SKM-1 treated with dmso at 0.1 percent for 144 hours (cell line): ENCODE measurements at regions not wholly inside any gene's neighbourhood (a gene's known extent, or its start where the extent isn't known, plus 50 kb on each side); places are given as distances from the start of the nearest gene placed in this dataset.
"Not testable (repeated sequence)": the region's sequence is repeated elsewhere in the genome, so short reads cannot be mapped to it uniquely, and the experiment has no call there.

Experiments
- DNase-seq: peaks from one replicate; lab custom pipeline; 2025; ENCODE audit not compliant: unreplicated experiment; lab: John Stamatoyannopoulos, UW

DNA sequence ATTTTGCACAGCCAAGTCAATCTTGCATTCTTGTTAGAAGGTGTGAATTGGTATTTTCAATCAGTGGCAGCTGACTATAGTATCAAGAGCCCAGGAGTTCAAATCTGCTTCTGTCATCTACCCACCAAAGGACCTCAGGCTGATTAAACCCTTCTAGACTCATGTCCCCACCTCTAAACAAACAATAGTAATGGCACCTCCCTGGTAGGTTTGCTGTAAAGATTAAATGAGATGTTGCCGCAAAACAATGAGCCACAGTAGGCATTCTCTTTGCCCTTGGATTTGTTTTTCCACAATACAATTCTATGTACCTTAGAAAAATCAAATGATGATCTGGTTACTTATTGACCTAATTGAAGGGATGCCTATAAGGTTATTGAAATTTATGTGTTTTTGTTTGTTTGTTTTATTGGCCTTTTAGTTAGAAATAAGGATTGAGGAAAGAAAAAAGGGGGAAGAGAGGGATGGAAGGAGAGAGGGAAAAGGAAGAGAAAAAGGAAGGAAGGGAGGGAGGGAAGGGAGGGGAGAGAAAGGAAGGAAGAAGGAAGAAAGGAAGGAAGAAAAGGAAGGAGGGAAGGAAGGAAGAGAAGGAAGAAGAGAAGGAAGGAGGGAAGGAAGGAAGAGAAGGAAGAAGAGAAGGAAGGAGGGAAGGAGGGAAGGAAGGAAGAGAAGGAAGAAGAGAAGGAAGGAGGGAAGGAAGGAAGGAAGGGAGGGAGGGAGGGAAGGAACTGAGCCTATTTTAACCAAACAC lies 110.7 kb downstream of the ETS2 start:
- no peak for DNase-seq

DNA sequence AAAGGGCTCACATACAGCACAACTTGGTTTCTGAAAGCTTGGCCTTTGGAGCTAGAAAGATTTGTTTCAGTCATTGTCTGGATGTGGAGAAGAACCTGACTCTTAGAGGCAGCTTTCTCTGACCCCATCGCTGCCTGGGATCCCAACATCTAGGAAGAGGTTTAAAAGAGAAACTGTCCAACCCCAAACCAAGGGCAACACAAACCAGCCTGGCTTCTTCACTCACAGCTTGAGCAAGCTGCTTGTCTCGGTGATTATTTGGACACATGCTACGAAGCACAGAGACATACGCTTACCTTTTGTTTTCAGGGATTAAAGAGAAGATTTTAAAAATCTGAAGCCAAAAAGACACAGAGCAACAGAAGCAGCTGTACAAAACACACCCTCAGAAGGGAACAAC lies 109.8 kb downstream of the ETS2 start:
- no peak for DNase-seq

DNA sequence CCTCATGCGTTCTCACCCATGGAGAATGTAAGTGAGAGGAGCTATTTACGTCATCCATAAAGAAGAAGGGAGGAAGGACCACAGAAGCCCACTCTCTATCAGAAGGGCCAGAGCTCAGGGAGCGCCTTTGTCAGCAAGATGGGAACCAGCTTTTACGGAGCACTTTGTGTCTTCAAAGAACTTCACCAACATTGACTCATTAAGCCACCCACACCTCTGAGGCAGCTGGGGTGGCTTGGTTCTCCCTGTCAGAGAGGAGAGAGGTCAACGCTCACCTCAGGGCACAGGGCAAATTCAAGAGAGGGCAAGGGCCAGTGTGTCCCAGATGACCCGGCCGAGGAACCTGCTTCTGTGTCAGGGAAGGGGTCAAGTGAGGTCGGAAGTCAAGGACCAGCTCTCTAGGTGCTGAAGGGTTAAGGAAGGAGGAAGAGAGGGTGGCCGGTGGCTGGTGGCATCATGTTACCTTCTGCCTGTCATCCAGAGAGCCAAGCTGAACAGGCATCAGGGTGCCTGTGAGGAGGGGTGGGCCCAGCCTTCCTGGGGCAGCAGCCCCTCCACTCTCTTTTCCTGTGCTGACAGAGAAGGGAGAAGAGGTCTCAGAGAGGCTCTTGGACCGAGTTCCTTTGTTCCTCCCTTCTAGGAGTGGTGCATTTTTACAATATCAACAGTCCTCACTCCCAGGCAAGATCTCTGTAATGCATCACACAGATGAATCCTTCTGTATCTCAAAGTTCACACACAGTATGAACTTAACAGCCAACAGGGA lies 109.0 kb downstream of the ETS2 start:
- DNase-seq: no peak

DNA sequence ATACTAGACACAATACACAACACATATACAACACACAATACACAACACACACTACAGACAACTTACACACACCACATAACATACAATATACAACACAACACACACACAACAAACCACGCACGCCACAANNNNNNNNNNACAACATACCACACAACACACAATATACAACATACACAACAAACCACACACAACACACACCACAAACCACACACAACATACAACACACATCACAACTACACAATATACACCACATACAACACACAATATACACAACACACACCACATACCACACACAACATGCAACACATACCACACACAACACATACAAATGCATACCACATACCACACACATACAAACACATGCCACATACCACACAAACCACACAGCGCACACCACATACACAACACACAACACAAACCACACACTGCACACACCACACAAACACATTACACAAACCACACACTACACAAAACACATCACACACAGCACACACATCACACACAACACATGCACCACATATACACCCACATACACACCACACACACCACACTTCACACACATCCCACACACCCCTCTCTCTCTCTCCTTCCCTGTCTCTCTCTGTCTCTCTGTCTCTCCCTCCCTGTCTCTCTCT lies 108.3 kb downstream of the ETS2 start:
- DNase-seq: no peak

DNA sequence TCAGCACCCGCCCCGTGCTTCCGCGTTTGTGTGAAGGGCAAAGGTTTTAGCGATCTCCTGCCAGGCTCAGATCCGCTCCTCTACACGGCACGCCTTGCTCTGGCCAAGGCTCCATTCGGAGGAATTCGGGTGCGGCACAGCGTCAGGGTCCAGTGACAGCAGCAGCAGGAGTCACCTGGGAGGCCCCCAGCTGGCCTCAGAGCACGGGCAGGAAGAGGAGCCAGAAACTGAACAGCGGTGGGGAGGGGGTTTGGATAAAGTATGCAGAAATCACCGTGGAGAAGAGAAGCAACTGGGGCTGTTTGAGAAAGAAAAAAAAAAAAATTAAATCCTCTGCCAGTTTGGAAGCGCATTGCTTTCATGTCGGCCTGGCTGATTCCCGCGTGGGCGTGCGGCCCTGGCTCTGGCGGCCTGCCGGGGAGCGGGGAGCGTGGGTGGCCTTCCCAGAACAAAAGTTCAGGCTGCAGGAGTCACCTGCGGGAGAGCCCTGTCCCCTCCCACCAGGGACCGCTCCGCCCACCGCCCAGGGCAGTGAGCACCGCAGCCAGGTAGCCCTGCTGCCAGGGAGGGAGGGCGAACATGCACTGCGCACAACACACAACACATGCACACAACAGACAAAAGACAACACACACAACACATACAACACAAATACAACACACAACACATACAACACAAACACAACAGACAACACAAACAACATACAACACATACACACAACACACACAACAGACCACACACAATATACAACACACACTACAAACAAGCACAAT lies 107.6 kb downstream of the ETS2 start:
- no peak for DNase-seq

DNA sequence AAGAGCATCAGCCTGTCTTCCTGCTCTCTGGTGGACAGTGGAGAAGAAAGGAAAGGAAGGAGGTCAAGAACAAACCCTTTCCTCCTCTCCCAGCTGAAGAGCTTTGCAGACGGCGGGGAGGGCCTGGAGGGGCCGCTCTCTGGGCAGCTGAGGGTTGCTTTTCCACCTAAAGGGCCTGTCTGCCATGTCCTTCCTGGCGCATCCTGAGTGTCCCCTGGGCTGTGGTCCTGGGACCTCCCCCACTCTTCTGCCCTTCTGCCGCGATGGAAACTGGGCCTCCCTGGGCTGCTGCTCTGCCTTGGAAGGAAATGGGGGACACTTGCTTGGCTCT lies 107.0 kb downstream of the ETS2 start:
- no peak for DNase-seq

DNA sequence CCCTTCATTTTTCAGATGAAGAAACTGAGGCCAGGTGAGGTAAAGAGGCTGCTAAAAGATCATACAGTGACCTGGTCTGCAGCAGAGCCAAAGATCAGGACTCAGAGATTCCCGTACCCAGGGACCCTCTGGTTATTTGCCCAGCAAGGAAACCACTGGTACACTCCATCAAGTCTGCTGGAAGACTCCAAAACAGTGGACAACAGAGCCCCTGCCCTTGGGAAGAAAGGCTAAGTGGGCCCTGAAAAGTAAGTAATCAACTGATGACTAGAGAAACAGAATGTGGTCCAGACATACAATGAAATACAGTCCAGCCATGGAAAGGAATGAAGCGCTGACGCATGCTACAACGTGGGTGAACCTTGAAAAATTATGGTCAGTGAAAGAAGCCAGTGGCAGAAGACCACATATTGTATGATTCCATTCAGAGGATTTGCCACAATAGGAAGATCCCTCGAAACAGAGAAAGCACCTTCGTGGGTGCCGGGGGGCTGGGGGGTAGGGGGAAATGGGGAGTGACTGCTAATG lies 106.4 kb downstream of the ETS2 start:
- DNase-seq: no peak

DNA sequence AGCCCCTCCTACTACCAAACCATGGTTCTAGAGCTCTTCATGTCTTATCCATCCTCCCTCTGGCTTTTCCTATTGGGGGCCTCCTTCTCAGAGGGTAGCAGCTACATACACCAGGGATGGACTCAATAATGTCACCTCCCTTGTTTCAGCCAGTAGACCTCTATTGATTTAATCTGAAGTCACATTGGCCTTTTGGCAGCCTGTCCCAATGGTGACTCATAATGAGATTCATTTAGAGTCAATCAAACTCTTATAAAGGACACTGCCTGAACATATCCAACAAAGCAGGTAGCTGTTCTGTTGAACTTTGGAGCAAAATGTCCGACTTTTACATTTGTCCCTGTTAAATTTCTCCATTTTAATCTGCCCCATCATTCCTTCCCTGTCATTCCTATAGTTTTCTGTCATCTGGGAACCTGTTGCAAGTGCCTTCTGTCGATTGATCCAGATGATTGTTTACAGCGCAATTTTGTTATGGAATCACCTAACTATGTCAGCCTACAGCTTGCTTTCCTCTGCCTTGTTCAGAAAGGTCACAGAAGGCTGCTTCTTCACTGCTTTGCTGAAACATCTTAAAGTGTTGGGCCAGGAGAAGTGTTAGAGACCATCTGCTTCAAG lies 105.9 kb downstream of the ETS2 start:
- DNase-seq: no peak

DNA sequence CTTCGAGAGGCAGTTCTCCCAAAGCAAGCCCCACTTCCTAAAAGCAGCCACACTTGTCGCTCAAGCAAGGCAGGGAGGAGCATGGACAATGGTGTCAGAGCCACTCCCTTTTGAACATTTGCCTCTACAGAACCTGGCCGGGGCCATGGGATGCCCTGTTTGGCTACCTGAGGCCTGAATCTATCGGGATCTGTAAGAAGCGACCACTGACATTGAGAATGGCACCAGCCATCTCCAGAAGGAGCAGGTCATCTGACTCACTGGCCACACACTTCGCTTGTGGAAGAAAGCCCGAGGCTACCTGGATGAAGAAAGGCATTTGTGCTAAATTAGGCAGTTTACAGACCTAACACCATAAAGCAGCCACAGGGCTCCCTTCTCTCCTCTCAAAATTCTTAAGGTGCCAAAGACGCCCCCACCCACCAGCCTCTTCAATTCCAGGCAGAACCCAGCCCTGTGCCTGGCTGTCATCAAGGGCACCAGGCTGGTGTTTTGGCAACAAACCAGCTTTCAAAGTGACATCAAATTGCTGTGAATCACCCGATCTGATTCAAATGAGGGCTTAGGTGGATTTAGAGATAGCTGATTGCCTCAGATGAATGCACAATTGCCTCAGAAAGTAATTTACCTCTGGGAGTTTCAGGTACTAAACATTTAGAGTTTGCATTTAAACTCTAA lies 104.8 kb downstream of the ETS2 start:
- no peak for DNase-seq

DNA sequence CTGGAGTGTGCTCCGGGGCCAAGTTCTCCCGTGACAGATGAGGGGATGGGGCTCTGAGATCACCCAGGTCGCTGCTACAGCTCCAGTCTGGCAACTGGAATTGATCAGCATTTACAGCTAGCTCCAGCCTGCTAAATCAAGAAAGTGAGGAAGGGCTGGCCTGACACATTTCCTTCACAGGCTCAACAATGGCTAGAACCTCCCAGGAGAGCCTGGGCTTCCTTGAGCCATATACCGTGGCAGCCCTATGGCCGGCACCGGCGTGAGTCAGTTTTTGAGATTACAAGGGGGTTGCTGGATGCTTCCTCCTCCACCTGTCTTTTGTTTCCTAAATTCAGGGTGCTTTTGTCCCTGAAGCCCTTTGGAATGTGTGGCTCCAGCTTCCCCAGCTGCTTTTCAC lies 104.2 kb downstream of the ETS2 start:
- DNase-seq: no peak

DNA sequence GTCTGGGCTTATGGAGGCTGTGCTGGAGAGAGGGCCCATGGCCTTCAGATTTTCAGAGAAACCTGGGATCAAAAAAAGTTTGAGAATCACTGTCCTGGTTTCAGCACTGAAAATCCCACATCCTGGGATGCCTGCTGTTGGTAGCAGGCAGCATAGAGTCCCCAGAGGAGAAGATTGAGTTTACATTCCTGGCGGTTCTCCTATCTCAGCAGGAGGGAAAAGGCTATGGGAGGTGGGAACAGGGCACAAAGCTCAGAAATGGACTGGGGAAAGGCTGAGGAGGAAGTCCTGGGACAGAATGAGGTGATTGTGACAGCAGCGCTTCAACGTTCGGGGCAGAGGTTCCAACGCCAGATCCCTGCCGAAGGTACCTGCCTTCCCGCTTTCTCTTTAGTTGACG lies 103.4 kb downstream of the ETS2 start:
- no peak for DNase-seq

DNA sequence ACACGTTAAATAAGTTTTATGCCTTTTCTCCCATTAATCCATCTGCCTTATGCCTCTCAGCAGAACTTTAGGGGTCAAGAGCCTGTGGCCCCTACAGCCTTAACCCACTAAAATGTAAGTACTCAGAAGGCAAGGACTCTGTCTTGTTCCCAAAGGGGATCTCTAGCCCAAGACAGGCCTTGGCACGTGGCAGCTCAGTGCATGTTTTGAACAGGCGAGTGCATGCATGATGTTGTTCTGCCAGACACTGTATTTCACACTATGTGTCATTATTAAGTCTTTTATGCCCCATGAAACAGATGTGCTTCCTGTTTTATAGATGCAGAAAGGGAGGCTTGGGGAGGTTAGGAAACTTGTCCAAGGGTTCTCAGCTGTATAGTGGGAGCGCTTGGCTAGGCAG lies 102.8 kb downstream of the ETS2 start:
- no peak for DNase-seq

DNA sequence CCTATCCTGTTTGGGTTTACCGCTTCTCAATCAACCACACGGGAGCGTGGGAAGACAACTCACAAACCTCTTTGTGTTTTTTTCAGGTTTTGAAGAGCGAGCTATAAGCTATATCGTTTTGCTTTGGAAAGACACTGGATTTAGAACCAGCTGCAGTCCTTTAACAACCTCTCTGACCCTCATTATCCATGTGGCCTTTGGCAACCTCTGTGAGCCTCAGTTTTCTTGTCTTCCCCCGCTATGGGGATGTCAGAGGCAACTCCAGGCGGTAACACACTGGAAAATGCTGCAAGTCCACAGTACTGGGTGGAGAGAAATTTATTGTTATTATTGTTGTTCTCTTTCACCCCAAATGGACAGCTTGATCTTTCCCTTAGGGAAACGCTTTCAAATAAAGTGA lies 100.0 kb downstream of the ETS2 start:
- DNase-seq: no peak

DNA sequence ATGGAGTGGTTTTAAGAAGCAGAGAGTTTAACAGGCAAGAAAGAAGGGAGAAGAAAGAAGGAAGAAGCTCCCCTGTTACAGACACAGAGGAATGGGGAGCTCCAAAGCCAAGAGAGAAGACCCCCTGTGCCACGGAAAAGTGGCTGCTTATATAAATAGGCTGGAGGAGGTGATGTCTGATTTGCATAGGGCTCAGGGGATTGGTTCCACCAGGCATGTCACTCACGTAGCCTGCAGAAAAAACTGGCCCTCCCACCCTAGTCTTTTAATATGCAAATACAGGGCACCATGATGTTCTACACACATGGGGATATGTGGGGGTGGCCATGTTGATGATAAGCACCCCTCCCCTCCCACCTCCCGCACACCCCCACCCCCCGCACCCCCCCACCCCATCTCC lies 99.6 kb downstream of the ETS2 start:
- DNase-seq: no peak

DNA sequence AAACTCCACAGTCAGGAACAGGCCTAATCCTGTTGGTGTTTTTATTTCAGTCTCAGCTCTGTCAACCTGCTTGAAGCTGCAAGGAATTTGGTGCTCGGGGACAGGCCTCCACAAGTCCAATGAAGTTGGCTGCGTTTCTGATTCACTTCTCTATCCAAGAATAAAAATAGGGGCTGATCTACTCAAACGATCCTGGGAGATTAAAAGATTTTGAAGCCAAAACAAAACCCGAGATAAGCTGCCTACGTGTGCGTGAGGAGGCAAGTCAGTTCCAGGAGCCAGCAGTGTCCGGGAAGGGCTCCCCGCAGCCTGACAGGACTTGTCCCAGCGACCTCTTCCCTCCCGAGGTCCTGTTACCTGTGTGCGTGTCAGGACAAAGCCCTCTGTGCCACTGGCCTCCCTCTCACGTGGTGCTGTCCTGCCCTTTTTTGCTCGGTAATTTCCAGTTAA lies 98.0 kb downstream of the ETS2 start:
- no peak for DNase-seq

DNA sequence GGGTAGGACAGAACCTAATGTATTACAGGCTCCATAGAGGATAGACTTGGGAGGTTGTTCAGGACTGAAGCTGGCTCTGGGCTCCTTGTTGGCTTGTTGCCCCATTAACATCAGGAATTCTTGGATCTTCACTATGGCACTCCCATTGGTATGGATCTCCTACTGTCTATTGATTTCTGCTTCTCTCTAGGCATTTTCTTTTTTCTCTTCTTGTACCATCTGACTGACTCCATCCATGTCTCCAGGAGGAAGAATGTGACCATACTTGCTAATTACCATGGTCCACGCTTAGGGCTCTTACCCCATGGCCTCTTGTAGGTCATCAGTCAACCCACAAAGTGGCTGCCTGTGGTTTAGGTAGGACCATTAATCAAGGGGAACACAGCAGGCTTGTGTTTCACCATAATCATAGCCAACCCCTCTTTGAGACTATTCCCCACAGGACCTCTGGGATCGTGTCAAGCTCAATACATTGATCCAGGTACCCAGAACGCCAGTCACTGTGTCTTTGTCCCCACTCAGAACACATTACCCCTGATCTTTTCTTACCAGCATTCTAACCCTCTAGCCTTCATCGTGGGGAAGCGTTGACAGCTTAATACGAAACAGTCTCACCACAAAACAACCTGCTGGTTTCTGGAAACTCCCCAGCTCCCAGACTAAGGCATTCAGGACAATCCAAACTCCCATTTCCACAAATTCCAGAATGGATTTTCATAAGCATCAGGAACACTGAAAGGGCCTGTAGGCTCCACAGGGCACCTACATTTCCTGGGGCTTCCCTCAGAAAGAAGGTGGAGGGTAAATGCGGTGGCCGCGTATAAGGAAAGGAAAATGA lies 97.1 kb downstream of the ETS2 start:
- no peak for DNase-seq

DNA sequence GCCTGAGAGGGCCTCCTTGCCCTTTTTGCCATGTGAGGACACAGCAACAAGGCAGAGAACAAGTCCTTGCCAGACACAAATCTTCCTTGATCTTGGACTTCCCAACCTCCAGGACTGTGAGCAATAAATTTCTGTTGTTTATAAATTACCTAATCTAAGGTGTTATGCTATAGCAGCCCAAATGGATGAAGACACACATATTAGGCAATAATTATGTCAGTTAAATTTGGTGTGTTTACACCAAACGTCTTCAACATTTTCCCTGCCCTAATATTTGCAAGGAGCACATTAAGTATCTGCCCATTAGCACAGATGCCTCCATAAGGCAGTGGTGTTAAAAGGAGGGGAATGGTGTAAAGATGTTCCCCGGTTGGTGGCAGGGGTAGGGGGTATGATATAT lies 94.8 kb downstream of the ETS2 start:
- no peak for DNase-seq

DNA sequence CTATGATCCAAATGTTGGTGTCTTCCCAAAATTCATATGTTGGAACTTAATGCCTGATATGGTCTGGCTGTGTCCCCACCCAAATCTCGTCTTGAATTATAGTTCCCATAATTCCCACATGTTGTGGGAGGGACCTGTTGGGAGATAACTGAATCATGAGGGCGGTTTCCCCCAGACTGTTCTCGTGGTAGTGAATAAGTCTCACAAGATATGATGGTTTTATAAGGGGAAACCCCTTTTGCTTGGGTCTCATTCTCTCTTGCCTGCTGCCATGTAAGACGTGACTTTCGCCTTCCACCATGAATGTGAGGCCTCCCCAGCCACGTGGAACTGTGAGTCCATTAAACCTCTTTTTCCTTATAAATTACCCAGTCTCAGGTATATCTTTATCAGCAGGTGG lies 94.3 kb downstream of the ETS2 start:
- DNase-seq: not testable (repeated sequence)

DNA sequence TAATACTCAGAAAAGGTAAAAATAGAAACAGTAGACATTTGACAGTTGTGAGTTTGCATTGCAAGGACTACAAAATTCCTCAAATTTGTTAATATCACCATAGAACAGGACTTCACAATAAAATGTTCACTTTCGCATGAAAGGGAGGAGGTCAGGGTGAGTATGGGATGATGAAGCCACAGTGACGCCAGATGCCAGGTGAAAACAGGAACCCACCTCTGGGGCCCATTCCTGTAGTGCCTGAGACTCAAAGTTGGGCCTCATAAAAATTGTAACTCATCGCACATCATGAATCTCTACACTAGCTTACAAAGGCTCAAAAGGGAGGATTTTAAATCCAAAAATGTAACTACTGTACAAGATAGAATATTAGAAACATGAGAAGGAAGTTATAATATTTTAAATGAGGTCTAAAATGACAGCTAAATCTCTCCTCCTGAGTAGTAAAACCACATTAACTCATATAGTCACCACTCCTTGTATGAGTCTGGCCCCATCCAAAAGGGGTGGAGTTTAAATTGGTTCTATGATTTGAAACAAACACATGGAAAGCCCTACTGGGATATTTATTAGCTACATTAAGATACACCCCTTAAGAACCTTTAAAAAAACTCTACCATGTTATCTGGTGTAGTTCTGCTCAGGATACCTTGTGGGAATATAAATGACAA lies 93.7 kb downstream of the ETS2 start:
- no peak for DNase-seq
